Naive thymus-derived CD4-positive, alpha-beta T cell (primary cell): ENCODE measurements at regions not wholly inside any gene's neighbourhood (a gene's known extent, or its start where the extent isn't known, plus 50 kb on each side); places are given as distances from the start of the nearest gene placed in this dataset.

Experiments
- ATAC-seq: fragments of 150-1000 bp; cut with Tn5 transposase; 2 replicates; pipeline ENCODE4 v1.10.0; 2021; ENCODE audit warnings: mild to moderate bottlenecking, moderate library complexity
- CTCF ChIA-PET: fragments of 350-600 bp; sonication (Branson Sonifier 250); formaldehyde crosslinking; loops from one replicate; lab custom pipeline; 2021; ENCODE audit warnings: antibody characterized with exemption; lab: Charles Lee
- POLR2A ChIA-PET: fragments of 350-600 bp; sonication (Branson Sonifier 250); formaldehyde crosslinking; loops from one replicate; lab custom pipeline; 2021; ENCODE audit warnings: antibody characterized with exemption, inconsistent platforms; lab: Charles Lee
- DNase-seq, 9 donors: peaks; one replicate each; pipeline versions ENCODE4 v3.0.0 to v3.0.0-alpha.2; 2020 to 2022; ENCODE audit warnings: mixed read lengths in 1 of 9
- H3K27ac ChIP-seq: one replicate; pipeline ENCODE4 v1.7.0; 2013; ENCODE audit warnings: mild to moderate bottlenecking, low read depth, low read length, moderate library complexity
- H3K27me3 ChIP-seq, 2 donors: one replicate each; pipeline ENCODE4 v1.7.0; 2013; ENCODE audit warnings: low read length in 2 of 2, mild to moderate bottlenecking in 2 of 2, moderate library complexity in 2 of 2; ENCODE audit not compliant: control insufficient read depth in 2 of 2, insufficient read depth in 2 of 2
- H3K36me3 ChIP-seq, 3 experiments: 1 replicate in 2 of 3; 2 replicates in 1 of 3; pipeline ENCODE4 v1.7.0; 2013; ENCODE audit warnings: low read length in 3 of 3, mild to moderate bottlenecking in 3 of 3, moderate library complexity in 1 of 3; ENCODE audit not compliant: insufficient read depth in 3 of 3, control insufficient read depth in 2 of 3
- H3K4me1 ChIP-seq, 2 donors: one replicate each; pipeline ENCODE4 v1.7.0; 2013; ENCODE audit warnings: low read length in 2 of 2, mild to moderate bottlenecking in 2 of 2, moderate library complexity in 1 of 2; ENCODE audit not compliant: control insufficient read depth in 2 of 2, insufficient read depth in 2 of 2
- H3K4me3 ChIP-seq: 2 replicates; pipeline ENCODE4 v1.7.0; 2013; ENCODE audit warnings: mild to moderate bottlenecking, low read length
- H3K9me3 ChIP-seq, 3 experiments: 1 replicate in 2 of 3; 2 replicates in 1 of 3; pipeline ENCODE4 v1.7.0; 2013; ENCODE audit warnings: low read length in 3 of 3; ENCODE audit not compliant: control insufficient read depth in 2 of 3
- H3K27ac Mint-ChIP-seq, 9 donors: one replicate each; pipeline ENCODE4 v1.8.0; 2020 to 2022; ENCODE audit warnings: mixed read lengths in 9 of 9, mild to moderate bottlenecking in 8 of 9, moderate library complexity in 5 of 9, inconsistent platforms in 2 of 9
- H3K27me3 Mint-ChIP-seq, 5 donors: one replicate each; pipeline ENCODE4 v1.8.0; 2021 to 2022; ENCODE audit warnings: mixed read lengths in 5 of 5, mild to moderate bottlenecking in 1 of 5
- H3K36me3 Mint-ChIP-seq, 5 donors: one replicate each; pipeline ENCODE4 v1.8.0; 2020 to 2022; ENCODE audit warnings: mixed read lengths in 5 of 5, mild to moderate bottlenecking in 3 of 5, inconsistent platforms in 1 of 5
- H3K4me1 Mint-ChIP-seq, 7 donors: one replicate each; pipeline ENCODE4 v1.8.0; 2020 to 2022; ENCODE audit warnings: mixed read lengths in 7 of 7, mild to moderate bottlenecking in 3 of 7, inconsistent platforms in 1 of 7
- H3K4me3 Mint-ChIP-seq, 10 donors: one replicate each; pipeline ENCODE4 v1.8.0; 2020 to 2022; ENCODE audit warnings: mild to moderate bottlenecking in 10 of 10, mixed read lengths in 10 of 10, moderate library complexity in 6 of 10, inconsistent platforms in 2 of 10
- H3K9me3 Mint-ChIP-seq, 11 donors: one replicate each; pipeline ENCODE4 v1.8.0; 2020 to 2022; ENCODE audit warnings: mixed read lengths in 11 of 11, mild to moderate bottlenecking in 4 of 11, inconsistent platforms in 1 of 11, moderate library complexity in 1 of 11
- intact Hi-C, 2 donors: fragments of 100-400 bp; cut with micrococcal nuclease; formaldehyde crosslinking; loops; one replicate each; pipeline ENCODE4 v1.15.1; 2023

- H3K4me3 Mint-ChIP-seq: no peak overlapping the region
- no peaks in the 10 kb centered on the region for H3K4me1 ChIP-seq
- H3K36me3 Mint-ChIP-seq: no peaks in the 10 kb centered on the region
- no peaks in the 10 kb centered on the region for H3K9me3 ChIP-seq
- ATAC-seq (peak; percentile 73), DNase-seq (peak in 8 of 9 donors; percentile 33 to 71 (median 40))
- POLR2A ChIA-PET: no interaction called here
- CTCF ChIA-PET: interaction anchor here (0.5 to 5.0 kb wide), 11 partner anchors 10 to 564 kb away, joined by 3 to 43 read pairs (median 3); no protein-coding TSS in a partner anchor
- no peaks in the 10 kb centered on the region for H3K9me3 Mint-ChIP-seq
- H3K4me3 ChIP-seq: no peak overlapping the region
- no peak overlapping the region for H3K27ac Mint-ChIP-seq
- peaks cover 0 to 6% (median 0%) of the 10 kb centered on the region in 7 donors for H3K4me1 Mint-ChIP-seq
- no peak overlapping the region for H3K27ac ChIP-seq
- intact Hi-C loops: loop anchor here (1.0 to 5.0 kb wide), 5 partner anchors 96 to 322 kb away; no protein-coding TSS in a partner anchor
- no peaks in the 10 kb centered on the region for H3K36me3 ChIP-seq
- no peaks in the 10 kb centered on the region for H3K27me3 Mint-ChIP-seq
- no peaks in the 10 kb centered on the region for H3K27me3 ChIP-seq
These were observed 156.2 kb downstream of the MELK start for GRCh38 chr9:36728651-36729520.

GRCh38 chr9:36729906-36730305 lies 157.2 kb downstream of the MELK start:
- Histone ChIP-seq H3K4me1 (no peaks in the 10 kb centered on the region), H3K27ac (no peak overlapping the region), H3K27me3 (no peaks in the 10 kb centered on the region), H3K36me3 (no peaks in the 10 kb centered on the region), H3K4me3 (no peak overlapping the region), H3K9me3 (no peaks in the 10 kb centered on the region)
- DNase-seq: no peak
- Mint-ChIP-seq H3K27me3 (no peaks in the 10 kb centered on the region), H3K9me3 (no peaks in the 10 kb centered on the region), H3K4me3 (no peak overlapping the region), H3K4me1 (peaks cover 0 to 6% (median 0%) of the 10 kb centered on the region in 7 donors), H3K36me3 (no peaks in the 10 kb centered on the region), H3K27ac (peak overlapping the region in 1 of 9 donors; percentile 38)
- no peak for ATAC-seq
- CTCF ChIA-PET: interaction anchor here (5.0 kb wide), 1 partner anchor 323 kb away, joined by 43 read pairs; no protein-coding TSS in a partner anchor
- POLR2A ChIA-PET: no interaction called here
- intact Hi-C loops: loop anchor here (1.0 to 5.0 kb wide), 5 partner anchors 97 to 323 kb away; no protein-coding TSS in a partner anchor

GRCh38 chr9:36730414-36730813 lies 157.7 kb downstream of the MELK start:
- no peak overlapping the region for H3K4me3 Mint-ChIP-seq
- POLR2A ChIA-PET: no interaction called here
- peaks cover 0 to 6% (median 0%) of the 10 kb centered on the region in 7 donors for H3K4me1 Mint-ChIP-seq
- intact Hi-C loops: no loop called here
- no peaks in the 10 kb centered on the region for H3K27me3 Mint-ChIP-seq
- no peak for ATAC-seq
- no peaks in the 10 kb centered on the region for H3K9me3 Mint-ChIP-seq
- Histone ChIP-seq H3K27ac (no peak overlapping the region), H3K27me3 (no peaks in the 10 kb centered on the region), H3K4me1 (no peaks in the 10 kb centered on the region), H3K4me3 (no peak overlapping the region), H3K36me3 (no peaks in the 10 kb centered on the region), H3K9me3 (no peaks in the 10 kb centered on the region)
- no peaks in the 10 kb centered on the region for H3K36me3 Mint-ChIP-seq
- DNase-seq: no peak
- no peak overlapping the region for H3K27ac Mint-ChIP-seq
- CTCF ChIA-PET: interaction anchor here (5.0 kb wide), 1 partner anchor 324 kb away, joined by 43 read pairs; no protein-coding TSS in a partner anchor

- ATAC-seq (no peak), DNase-seq (no peak)
- Histone ChIP-seq H3K9me3 (no peaks in the 10 kb centered on the region), H3K4me1 (no peaks in the 10 kb centered on the region), H3K4me3 (no peak overlapping the region), H3K27me3 (no peaks in the 10 kb centered on the region), H3K27ac (no peak overlapping the region), H3K36me3 (no peaks in the 10 kb centered on the region)
- Mint-ChIP-seq H3K27ac (peak overlapping the region in 1 of 9 donors; percentile 25), H3K4me3 (no peak overlapping the region), H3K36me3 (no peaks in the 10 kb centered on the region), H3K27me3 (peaks cover 0 to 3% (median 0%) of the 10 kb centered on the region in 5 donors), H3K9me3 (no peaks in the 10 kb centered on the region), H3K4me1 (peaks cover 0 to 6% (median 0%) of the 10 kb centered on the region in 7 donors)
- intact Hi-C loops: no loop called here
- CTCF ChIA-PET: interaction anchor here (1.0 to 5.0 kb wide), 2 partner anchors 8 to 324 kb away, joined by 4 to 43 read pairs; no protein-coding TSS in a partner anchor
- POLR2A ChIA-PET: interaction anchor here (0.7 kb wide), 1 partner anchor 667 kb away, joined by 3 read pairs; no protein-coding TSS in a partner anchor
These were observed 158.6 kb downstream of the MELK start for GRCh38 chr9:36731068-36731956.

- intact Hi-C loops: no loop called here
- Histone ChIP-seq H3K27me3 (no peaks in the 10 kb centered on the region), H3K9me3 (no peaks in the 10 kb centered on the region), H3K27ac (no peak overlapping the region), H3K4me1 (no peaks in the 10 kb centered on the region), H3K36me3 (no peaks in the 10 kb centered on the region), H3K4me3 (no peak overlapping the region)
- DNase-seq: no peak
- H3K4me1 Mint-ChIP-seq: peaks cover 0 to 6% (median 0%) of the 10 kb centered on the region in 7 donors
- H3K9me3 Mint-ChIP-seq: no peaks in the 10 kb centered on the region
- ATAC-seq: no peak
- H3K36me3 Mint-ChIP-seq: no peaks in the 10 kb centered on the region
- peaks cover 9 to 19% (median 18%) of the 10 kb centered on the region in 5 donors for H3K27me3 Mint-ChIP-seq
- ChIA-PET CTCF (interaction anchor here (1.0 kb wide), 1 partner anchor 323 kb away, joined by 4 read pairs; no protein-coding TSS in a partner anchor), POLR2A (no interaction called here)
- no peak overlapping the region for H3K4me3 Mint-ChIP-seq
- no peak overlapping the region for H3K27ac Mint-ChIP-seq
These were observed 162.0 kb downstream of the MELK start for GRCh38 chr9:36734737-36735136.

GRCh38 chr9:36736648-36737047 lies 164.0 kb downstream of the MELK start:
- no peaks in the 10 kb centered on the region for H3K9me3 ChIP-seq
- Mint-ChIP-seq H3K4me1 (peaks cover 0 to 6% (median 5%) of the 10 kb centered on the region in 7 donors), H3K27me3 (peaks cover 28 to 37% (median 37%) of the 10 kb centered on the region in 5 donors), H3K36me3 (no peaks in the 10 kb centered on the region), H3K4me3 (no peak overlapping the region), H3K27ac (no peak overlapping the region), H3K9me3 (no peaks in the 10 kb centered on the region)
- ChIA-PET CTCF (no interaction called here), POLR2A (no interaction called here)
- DNase-seq: no peak
- H3K4me3 ChIP-seq: no peak overlapping the region
- ATAC-seq: no peak
- peaks cover 0 to 3% of the 10 kb centered on the region in 2 donors for H3K27me3 ChIP-seq
- H3K4me1 ChIP-seq: no peaks in the 10 kb centered on the region
- no peak overlapping the region for H3K27ac ChIP-seq
- H3K36me3 ChIP-seq: no peaks in the 10 kb centered on the region
- intact Hi-C loops: no loop called here
